ENCODE measurements at regions not wholly inside any gene's neighbourhood (a gene's known extent, or its start where the extent isn't known, plus 50 kb on each side); places are given as distances from the start of the nearest gene placed in this dataset.

GRCh38 chr12:128088926-128089325, 178.0 kb upstream of the TMEM132C start:
- H3K9me3 Mint-ChIP-seq, result peaks cover 4% of the 10 kb centered on the region
- H3K27ac Mint-ChIP-seq, result no peak overlapping the region
- H3K4me1 Mint-ChIP-seq, result peaks cover 9% of the 10 kb centered on the region
- TF ChIP-seq CTCF (IDR thresholded peaks at IDR 0.05; ENCODE audit: unreplicated experiment), result no peak
- no peaks in the 10 kb centered on the region for H3K36me3 Mint-ChIP-seq
- no peak for DNase-seq (ENCODE audit: low spot score in 2 of 2, unreplicated experiment in 2 of 2)
- H3K27me3 Mint-ChIP-seq (ENCODE audit: low read depth), result peaks cover 27% of the 10 kb centered on the region
- no peak overlapping the region for H3K4me3 Mint-ChIP-seq

GRCh38 chr12:128089961-128090360, 177.0 kb upstream of the TMEM132C start:
- Mint-ChIP-seq H3K9me3 (peaks cover 4% of the 10 kb centered on the region), H3K4me1 (peaks cover 9% of the 10 kb centered on the region), H3K36me3 (no peaks in the 10 kb centered on the region), H3K27ac (no peak overlapping the region), H3K27me3 (ENCODE audit: low read depth) (peaks cover 27% of the 10 kb centered on the region), H3K4me3 (no peak overlapping the region)
- TF ChIP-seq CTCF (IDR thresholded peaks at IDR 0.05; ENCODE audit: unreplicated experiment), result no peak
- DNase-seq (ENCODE audit: low spot score in 2 of 2, unreplicated experiment in 2 of 2), result no peak

- peaks cover 4% of the 10 kb centered on the region for H3K9me3 Mint-ChIP-seq
- no peak for TF ChIP-seq CTCF (IDR thresholded peaks at IDR 0.05; ENCODE audit: unreplicated experiment)
- H3K27ac Mint-ChIP-seq, result no peak overlapping the region
- H3K36me3 Mint-ChIP-seq, result no peaks in the 10 kb centered on the region
- H3K4me1 Mint-ChIP-seq, result peaks cover 9% of the 10 kb centered on the region
- peaks cover 35% of the 10 kb centered on the region for H3K27me3 Mint-ChIP-seq (ENCODE audit: low read depth)
- H3K4me3 Mint-ChIP-seq, result no peak overlapping the region
- no peak for DNase-seq (ENCODE audit: low spot score in 2 of 2, unreplicated experiment in 2 of 2)
Observed at GRCh38 chr12:128091101-128091720, 175.8 kb upstream of the TMEM132C start.

- Mint-ChIP-seq H3K4me3 (no peak overlapping the region), H3K9me3 (peaks cover 4% of the 10 kb centered on the region), H3K36me3 (no peaks in the 10 kb centered on the region), H3K4me1 (peaks cover 9% of the 10 kb centered on the region), H3K27me3 (ENCODE audit: low read depth) (peaks cover 41% of the 10 kb centered on the region), H3K27ac (no peak overlapping the region)
- no peak for DNase-seq (ENCODE audit: low spot score in 2 of 2, unreplicated experiment in 2 of 2)
- TF ChIP-seq CTCF (IDR thresholded peaks at IDR 0.05; ENCODE audit: unreplicated experiment), result no peak
Observed at GRCh38 chr12:128091951-128092382, 175.0 kb upstream of the TMEM132C start.

GRCh38 chr12:128098730-128099129, 168.2 kb upstream of the TMEM132C start:
- H3K4me1 Mint-ChIP-seq, result no peaks in the 10 kb centered on the region
- H3K9me3 Mint-ChIP-seq, result peaks cover 5% of the 10 kb centered on the region
- no peak overlapping the region for H3K27ac Mint-ChIP-seq
- H3K27me3 Mint-ChIP-seq (ENCODE audit: low read depth), result peaks cover 18% of the 10 kb centered on the region
- no peak for TF ChIP-seq CTCF (IDR thresholded peaks at IDR 0.05; ENCODE audit: unreplicated experiment)
- DNase-seq (ENCODE audit: low spot score in 2 of 2, unreplicated experiment in 2 of 2), result no peak
- no peaks in the 10 kb centered on the region for H3K36me3 Mint-ChIP-seq
- H3K4me3 Mint-ChIP-seq, result no peak overlapping the region

- Mint-ChIP-seq H3K27me3 (ENCODE audit: low read depth) (peaks cover 4% of the 10 kb centered on the region), H3K36me3 (no peaks in the 10 kb centered on the region), H3K4me3 (no peak overlapping the region), H3K27ac (no peak overlapping the region), H3K9me3 (peaks cover 5% of the 10 kb centered on the region), H3K4me1 (no peaks in the 10 kb centered on the region)
- TF ChIP-seq CTCF (IDR thresholded peaks at IDR 0.05; ENCODE audit: unreplicated experiment), result no peak
- DNase-seq (ENCODE audit: low spot score in 2 of 2, unreplicated experiment in 2 of 2), result no peak
Observed at GRCh38 chr12:128103152-128103551, 163.8 kb upstream of the TMEM132C start.

All from mesothelial cell of epicardium (in vitro differentiated cells).